ENCODE measurements at regions not wholly inside any gene's neighbourhood (a gene's known extent, or its start where the extent isn't known, plus 50 kb on each side); places are given as distances from the start of the nearest gene placed in this dataset.
"Not testable (repeated sequence)": the region's sequence is repeated elsewhere in the genome, so short reads cannot be mapped to it uniquely, and the experiment has no call there.

DNA sequence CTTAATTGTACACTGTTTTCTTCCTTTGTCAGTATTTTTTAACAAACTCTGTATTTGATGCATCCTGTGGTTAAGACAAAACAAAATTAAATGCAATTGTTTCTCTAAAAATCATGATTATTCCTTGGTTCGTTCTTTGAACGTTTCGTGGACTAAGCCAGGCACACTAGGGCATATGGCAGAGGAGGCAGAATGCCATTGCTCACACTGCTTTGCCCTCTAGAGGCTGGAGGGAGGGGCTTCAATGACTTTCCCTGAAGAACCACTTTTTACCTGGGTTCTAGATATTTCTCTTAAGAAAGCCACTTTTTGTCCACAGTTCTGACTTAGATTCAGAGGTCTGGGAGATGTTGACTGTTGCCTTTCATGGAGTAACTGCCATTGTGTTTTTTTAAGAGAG, 236.2 kb upstream of the ADAMTSL1 start:
- DNase-seq, result no peak

DNA sequence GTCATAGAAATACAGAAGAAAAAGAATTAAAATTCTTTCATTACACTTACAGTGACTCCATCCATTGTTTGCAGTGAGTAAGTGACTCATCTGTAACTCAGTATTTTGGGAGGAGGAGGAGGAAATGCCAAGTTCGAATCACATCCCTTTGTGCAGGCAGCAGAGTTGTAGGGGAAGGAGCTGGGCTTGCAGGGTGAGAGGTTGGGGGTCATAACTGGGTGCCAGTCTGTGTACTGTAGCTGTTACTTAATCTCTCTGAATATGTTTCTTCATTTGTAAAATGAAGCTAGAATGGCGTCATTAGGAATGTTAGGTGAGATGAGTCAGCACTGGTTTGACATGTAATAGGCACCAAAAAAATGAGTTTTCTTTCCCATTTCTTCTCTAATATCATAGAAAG, 235.7 kb upstream of the ADAMTSL1 start:
- DNase-seq, result no peak

DNA sequence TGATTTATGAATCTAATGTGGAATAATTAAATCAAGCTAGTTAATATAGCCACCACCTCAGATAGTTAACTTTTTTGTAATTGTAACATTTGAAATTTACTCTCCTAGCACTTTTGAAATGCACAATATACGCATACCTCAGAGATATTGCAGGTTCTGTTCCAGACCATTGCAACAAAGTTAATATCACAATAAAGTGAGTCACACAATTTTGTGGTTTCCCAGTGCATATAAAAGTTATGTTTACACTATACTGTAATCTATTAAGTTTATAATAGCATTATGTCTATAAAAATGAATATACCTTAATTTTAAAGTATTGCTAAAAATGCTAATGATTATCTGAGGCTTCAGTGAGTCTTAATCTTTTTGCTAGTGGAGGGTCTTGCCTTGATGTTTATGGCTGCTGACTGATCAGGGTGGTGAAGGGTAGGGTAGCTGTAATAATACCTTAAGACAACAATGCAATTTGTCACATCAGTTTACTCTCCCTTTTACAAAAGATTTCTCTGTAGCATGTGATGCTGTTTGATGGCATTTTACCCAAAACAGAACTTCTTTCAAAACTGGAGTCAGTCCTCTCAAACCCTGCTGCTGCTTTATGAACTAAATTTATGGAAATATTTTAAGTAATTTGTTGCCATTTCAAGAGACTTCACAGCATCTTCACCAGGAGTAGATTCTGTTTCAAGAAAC, 235.1 kb upstream of the ADAMTSL1 start:
- DNase-seq, result no peak

DNA sequence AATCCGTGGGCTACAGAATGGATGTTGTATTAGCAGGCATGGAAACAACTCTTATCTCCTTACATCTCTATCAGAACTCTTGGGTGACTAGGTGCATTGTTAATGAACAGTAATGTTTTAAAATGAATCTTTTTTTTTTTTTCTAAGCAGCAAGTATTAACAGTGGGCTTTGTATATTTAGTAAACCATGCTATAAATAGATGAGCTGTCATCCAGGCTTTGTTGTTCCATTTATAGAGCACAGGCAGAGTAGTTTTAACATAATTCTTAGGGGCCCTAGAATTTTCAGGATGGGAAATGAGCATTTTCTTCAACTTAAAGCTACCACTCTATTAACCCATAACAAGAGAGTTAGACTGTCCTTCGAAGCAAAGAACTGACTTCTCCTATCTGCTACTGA, 233.7 kb upstream of the ADAMTSL1 start:
- DNase-seq, result no peak

DNA sequence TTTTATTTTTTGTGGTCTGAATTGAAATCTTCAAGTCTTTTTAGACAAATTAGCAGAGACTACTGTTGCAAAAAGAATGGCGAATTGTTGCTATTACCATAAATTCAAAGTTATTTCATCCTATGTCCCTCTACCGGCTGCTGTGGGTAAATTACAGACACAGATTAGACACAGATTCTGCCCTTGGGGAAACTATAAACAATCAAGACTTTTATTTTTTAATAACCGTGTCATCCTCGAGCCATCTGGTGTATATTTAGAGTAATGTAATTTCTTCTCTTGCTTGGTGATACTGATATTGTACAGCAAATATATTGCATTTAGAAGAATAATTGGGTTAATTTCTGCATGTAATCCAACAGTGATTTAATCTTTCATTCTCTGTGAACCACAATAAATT, 228.0 kb upstream of the ADAMTSL1 start:
- no peak for DNase-seq

DNA sequence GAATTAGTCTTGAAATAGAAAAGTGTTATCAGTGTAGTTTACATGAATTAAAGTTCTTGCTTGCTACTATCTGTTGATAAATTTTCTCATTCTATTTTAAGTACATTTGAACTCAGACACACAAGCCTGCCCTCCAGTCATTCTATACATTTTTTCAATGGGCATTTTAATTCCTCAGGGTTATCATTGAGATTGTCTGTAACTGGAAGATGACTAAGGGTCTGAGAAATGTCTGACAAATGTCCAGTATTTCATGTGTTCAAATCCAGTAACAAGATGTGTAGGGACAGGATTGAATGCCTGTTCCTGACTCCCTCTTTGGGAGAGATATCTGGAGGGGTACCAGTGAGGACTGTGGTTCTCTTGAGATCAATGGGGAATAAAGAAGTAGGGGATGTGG, 223.9 kb upstream of the ADAMTSL1 start:
- no peak for DNase-seq

DNA sequence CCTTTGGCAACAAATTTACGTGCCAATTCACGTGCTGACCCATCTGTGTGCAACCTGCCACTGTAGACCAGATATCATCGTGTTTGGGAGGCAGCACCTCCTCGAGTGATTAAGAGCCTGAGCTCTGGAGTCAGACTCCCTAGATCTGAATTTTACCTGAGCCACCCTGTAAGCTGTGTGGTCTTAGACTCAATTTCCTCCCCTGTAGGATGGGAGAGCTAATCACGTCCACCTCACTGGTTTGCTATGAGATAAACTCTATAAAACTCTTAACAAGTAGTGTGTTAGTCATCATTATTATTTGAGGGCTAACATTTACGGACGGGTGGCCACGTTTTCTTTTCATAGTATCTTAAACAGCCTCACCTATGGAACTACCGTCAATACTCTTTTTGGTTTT, 220.0 kb upstream of the ADAMTSL1 start:
- no peak for DNase-seq

DNA sequence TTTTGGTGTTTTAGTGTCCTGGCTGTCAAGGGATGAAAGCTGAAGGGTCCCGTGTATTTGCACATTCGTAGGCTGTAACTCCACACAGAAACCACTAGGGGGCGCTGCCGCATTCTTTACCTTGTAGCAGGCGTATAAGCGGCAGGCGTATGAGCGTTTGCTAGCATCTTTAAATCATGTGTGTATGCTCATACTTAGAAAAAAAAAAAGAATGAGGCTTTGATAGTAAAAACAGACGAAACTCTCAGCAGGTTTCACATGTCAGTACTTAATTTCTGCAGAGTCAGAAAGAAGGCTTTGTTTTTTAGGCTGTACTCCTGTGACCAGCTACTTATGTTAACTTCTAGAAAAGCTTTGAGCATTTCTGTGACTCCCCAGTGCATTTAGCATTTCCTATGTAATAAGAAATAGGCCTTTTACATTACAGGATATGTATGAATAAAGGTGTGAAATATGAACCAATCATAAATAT, 218.8 kb upstream of the ADAMTSL1 start:
- DNase-seq, result peak; percentile 14

DNA sequence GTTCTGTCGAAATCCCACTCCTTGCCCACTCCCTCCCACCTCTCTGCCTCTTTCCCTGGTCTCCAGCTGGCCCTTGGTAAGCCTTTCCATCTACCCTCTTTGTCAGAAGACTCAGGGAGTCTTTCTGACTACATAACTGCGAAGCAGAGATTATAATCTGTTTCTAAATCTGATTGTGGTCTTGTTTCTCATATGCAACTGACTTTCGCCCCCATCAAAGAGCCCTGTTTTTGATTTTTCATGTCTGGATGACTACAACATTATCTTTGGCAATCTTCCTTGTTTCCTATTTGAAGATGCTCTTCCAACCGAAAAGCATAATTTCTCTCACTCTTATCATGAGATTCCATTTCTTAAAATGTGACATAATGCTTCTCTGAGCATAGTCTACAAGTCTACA, 218.2 kb upstream of the ADAMTSL1 start:
- DNase-seq, result no peak

DNA sequence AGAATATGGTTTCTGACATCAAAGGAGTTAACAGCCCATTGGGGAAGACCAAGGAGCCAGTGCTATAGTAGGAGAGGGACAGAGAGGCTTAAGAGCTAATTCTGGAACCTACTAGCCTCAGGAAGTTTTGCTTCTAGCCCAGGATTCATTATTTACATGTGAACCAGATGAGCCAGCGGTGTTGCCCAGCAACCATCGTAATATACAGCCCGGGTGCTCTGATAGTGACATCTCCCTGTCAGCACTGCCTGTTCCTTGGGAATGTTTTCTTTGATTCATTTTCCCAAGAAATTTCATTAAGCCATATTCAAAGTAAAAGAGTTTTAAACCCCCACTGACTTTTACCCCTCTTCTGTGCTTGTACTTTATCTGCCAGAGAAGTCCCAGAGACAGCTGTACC, 217.4 kb upstream of the ADAMTSL1 start:
- no peak for DNase-seq

DNA sequence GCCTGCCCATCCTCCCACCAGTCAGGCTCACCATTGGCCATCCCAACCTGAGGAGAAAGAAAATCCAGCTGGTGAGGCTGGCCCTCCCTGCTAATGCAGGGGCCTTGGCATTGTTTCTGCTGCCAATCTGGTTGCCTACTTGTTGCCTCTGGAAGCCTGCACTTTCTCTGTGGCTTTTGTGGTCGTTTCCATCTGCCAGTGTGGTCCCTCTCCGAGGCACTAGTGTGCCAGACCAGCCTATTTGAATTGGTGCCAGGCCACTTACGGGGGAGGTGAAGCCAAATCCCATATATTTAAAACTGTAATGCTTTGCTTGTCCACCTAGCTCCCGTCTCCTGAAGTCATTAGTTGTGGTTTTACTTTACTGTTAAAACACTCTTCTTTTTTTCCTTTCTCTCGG, 213.4 kb upstream of the ADAMTSL1 start:
- peak; percentile 39 for DNase-seq

DNA sequence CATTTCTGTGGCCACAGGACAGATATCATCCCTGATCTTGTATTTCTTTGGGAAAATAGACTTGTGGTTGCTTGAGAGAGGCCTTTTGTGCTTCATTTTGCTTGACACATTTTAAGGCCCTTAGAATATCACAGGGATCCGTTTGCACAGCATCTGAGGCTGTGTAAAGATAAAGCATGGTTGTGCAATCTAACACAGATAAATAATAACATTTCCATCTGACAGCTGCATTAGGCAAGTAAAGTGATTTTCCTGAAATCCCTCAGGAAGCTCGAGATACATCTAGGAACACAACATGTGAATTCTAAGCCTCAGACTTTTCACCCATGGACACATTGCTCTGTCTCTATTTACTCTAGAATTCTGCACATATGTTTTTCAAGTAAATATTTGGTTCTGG, 212.8 kb upstream of the ADAMTSL1 start:
- no peak for DNase-seq

DNA sequence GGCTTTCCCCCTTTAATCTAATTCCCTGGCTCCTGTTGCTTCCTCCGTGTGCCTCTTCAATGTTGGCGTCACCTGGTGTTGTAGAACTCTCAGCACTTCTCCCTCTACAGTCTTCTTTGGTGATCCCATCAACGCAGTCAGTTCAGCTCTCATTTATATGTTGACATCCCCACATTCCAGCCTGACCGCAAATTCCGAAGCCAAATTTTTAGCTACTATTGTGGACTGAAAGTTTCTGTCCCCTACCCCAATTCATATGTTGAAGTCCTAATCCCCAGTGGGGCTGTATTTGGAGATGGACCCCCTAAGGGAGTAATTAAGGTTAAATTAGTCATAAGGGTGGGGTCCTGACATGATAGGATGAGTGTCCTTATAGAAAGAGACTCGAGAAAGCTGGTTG, 210.6 kb upstream of the ADAMTSL1 start:
- DNase-seq, result no peak

DNA sequence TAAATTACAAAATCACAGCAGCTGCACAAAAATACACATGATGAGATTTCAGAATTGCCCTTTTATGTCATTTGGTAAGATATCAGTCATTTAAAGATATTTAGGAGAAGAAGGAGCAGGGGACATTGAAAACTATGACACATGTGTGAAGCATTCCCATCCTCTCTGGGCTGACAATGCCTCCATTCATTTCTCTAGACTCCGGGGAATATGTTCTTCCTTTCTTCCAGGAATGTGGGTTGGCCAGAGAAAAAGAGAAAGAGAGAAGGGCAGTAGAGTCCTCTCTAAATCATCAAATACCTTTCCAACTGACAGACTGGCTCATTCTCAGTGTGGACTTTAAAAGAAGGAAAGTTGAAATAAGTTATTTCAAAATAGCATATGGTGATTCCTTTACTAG, 205.6 kb upstream of the ADAMTSL1 start:
- no peak for DNase-seq

DNA sequence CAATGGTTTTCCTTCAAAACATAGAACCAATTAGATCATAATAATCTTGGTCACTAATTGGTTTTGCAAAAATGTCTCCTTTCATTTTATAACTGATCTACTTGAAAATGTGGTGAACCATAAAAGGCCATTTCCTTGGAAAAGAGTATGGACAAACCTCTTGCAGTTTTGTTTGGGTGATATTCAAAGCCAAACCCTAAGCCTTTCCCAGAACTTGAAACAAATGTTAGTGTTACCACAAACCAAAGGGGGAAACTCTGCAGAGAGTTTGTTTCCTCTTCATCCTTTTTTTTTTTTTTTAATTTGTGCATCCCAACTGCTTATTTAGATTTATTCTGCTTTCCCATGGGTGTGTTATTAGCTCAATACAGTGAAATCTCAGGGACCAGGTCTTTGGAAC, 204.4 kb upstream of the ADAMTSL1 start:
- no peak for DNase-seq

DNA sequence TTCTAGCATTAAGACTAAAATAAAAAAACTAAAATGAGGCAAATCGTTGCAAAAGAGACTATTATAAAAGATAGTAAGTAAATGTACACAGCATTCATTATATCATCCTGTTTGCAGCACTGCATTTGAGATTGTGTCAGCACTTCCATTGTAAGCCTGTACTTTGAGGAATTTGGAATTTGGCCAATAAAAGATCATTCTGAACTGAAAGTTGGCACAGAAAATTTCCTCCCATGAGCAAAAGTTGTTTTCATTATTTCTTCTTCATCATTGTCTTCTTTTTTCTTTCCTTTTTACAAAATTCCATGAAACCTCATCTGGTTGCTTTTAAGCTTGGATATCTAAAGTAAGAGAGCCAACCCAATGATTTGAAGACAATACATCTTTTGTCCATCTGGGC, 199.3 kb upstream of the ADAMTSL1 start:
- no peak for DNase-seq

DNA sequence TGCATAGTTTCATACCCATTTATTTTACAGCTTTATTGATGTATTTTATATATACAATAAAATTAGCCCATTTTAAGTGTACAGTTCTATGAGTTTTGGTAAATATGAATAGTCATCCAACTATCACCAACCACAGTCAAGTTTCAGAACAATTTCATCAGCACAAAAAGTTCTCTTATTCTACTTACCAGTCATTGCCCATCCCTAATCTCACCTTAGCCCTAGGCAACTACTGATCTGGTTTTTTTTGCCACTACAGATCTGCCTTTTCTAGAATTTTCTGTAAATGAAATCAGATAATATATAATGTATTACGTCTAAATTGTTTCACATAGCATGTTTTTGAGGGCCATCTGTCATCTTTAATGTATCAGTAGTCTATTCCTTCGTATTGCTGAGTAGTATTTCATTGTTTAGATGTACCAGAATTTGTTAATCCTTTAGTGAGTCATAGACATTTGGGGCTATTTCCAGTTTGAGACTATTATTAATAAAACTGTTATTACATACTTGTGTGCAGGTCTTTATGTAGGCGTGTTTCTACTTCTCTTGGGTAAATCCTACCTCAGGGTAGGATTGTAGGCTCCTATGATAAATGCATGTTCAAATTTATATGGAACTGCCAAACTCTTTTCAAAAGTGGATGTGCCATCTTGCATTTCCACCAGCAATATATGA, 198.5 kb upstream of the ADAMTSL1 start:
- DNase-seq, result no peak

DNA sequence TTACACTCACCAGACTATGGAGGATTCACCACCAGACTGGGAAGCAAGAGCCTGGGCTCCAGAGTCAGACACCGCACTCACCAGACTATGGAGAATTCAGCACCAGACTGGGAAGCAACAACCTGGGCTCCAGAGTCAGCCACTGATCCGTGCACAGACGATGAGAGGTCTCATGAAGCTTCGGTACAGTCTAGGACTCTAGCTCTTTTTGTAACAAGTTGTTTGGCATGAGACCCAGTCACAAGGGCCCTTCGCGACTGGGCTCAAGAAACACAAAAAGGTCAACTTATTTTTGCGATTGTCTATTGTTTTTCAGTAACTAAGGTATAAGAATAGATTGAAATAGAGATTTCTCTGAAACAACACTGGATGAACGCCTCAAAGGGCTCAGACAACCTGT, 192.7 kb upstream of the ADAMTSL1 start:
- no peak for DNase-seq

DNA sequence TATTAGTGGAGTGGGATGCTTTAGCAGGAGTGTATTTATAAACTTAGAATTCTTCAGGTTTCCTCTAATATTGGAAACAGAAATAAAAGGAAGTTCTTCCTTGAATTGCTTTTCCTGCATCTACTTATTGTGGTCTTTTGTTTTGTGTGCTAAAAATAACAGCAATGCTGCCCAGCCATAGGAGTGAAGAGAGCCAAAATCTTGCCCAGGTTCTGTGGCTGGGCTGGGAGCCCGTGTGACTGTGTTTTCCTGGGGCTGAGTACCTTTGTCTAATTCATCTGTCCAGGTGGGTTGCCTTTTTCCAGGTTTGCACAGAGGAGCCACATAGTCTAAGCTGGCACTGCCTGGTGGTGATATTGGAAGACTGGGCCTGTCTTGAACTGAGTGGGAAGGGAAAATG, 179.7 kb upstream of the ADAMTSL1 start:
- DNase-seq, result no peak

DNA sequence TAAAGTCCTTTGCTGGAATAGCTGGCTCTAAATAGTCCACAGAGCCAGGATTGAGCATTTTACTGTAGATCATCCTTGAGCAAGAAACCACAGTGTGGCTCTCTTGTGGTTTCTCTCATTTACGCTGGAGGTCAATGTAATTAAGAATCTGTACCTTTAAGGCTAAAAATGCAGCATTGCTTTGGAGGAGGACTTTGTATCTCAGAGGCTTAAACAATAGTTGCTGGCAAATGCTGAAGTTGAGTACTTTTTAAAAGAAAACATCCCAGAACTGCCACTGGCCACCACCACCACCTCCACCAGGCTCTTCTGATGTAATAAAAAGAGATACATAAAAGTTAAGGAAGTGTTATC, 177.3 kb upstream of the ADAMTSL1 start:
- DNase-seq, result no peak

DNA sequence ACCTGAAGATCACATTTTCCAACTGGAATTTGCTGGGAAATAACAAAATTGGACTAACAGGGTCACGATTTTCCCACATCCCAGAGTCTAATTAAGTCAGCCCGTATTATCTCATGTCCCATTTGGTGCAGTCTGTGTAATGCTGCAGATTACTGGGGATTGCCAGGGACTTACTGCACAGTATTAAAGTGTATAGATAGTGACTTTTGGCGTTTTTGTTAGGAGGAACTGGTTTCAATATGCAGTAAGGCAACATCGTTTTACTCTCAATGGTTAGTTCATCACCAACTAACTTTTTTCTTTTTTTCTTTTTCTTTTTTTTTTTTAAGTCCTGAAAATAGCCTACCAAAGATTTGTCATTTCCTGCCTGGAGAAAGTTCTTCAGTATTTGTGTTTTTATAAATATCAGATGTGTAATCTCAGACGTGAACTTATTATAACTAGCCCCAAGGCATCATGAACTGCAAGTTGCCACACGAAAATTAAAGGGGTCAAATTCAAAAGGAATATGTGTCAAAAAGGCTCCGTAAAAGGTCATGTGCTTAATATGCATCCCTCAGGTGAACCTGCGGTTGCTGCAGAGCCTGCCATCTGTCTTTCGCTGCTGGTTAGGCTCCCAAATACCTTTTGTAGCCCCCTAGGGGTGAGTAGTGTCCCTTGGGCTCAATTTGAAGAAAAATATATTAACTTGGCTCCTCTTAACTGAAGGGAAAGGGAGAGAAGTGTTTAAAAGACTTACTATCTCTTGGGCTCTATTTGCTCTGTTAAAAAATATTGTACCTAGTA, 176.7 kb upstream of the ADAMTSL1 start:
- DNase-seq, result no peak

DNA sequence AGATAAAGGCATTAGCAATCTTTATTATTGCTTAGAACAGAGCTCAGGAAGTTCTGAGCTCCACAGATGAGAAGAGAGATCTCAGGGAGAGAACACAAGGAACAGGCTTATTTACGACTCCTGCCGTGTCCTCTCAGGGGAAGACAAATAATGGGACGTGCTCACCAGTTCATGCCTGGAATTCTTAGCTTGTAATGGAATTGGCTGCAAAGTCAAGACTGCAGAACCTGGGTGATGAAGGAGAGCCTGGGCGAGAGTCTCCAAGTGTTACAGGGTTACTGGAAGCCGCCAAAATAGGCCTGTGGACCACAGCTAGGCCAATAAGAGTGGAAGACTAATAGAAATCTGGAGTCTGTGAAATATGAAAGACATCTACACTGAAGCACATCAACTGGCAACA, 174.5 kb upstream of the ADAMTSL1 start:
- no peak for DNase-seq

DNA sequence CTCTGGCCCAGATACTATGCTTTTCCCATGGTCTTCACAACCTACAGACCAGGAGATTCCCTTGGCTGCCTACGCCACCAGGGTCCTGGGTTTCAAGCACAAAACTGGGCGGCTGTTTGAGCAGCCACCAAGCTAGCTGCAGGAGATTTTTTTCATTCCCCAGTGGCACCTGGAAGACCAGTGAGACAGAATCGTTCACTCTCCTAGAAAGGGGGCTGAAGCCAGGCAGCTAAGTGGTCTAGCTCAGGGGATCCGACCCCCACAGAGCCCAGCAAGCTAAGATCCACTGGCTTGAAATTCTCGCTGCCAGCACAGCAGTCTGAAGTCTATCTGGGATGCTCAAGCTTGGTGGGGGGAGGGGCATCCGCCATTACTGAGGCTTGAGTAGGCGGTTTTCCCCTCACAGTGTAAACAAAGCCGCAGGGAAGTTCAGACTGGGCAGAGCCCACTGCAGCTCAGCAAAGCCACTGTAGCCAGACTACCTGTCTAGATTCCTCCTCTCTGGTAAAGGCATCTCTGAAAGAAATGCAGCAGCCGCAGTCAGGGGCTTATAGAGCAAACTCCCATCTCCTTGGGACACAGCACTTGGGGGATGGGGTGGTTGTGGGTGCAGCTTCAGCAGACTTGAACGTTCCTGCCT, 168.7 kb upstream of the ADAMTSL1 start:
- not testable (repeated sequence) for DNase-seq

DNA sequence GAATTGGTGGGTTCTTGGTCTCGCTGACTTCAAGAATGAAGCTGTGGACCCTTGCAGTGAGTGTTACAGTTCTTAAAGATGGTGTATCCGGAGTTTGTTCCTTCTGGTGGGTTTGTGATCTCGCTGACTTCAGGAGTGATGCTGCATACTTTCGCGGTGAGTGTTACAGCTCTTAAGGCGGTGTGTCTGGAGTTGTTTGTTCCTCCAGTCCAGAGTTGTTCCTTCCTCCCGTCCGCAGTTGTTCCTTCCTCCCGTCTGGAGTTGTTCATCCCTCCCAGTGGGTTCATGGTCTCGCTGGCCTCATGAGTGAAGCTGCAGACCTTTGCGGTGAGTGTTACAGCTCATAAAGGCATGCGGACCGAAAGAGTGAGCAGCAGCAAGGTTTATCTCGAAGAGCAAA, 159.6 kb upstream of the ADAMTSL1 start:
- DNase-seq, result no peak
